KMS-11 (cell line): ENCODE measurements at regions not wholly inside any gene's neighbourhood (a gene's known extent, or its start where the extent isn't known, plus 50 kb on each side); places are given as distances from the start of the nearest gene placed in this dataset.

Experiments used
- H2AFZ ChIP-seq: fragments of 200-600 bp; sonication (generic); 2 replicates; pipeline ENCODE4 v1.6.1; 2016; ENCODE audit warnings: antibody characterized with exemption, mixed run types, low read depth
- H3K27ac ChIP-seq: fragments of 200-600 bp; sonication (generic); 2 replicates; pipeline ENCODE4 v1.6.1; 2016; ENCODE audit warnings: mild to moderate bottlenecking, mixed run types
- H3K27me3 ChIP-seq: fragments of 200-600 bp; sonication (generic); 2 replicates; pipeline ENCODE4 v1.6.1; 2017; ENCODE audit warnings: mild to moderate bottlenecking, low read depth, mixed run types, moderate library complexity; ENCODE audit not compliant: insufficient read depth
- H3K36me3 ChIP-seq: fragments of 200-600 bp; sonication (generic); 2 replicates; pipeline ENCODE4 v1.6.1; 2017; ENCODE audit warnings: mild to moderate bottlenecking, mixed run types; ENCODE audit not compliant: insufficient read depth
- H3K4me1 ChIP-seq: fragments of 200-600 bp; sonication (generic); 2 replicates; pipeline ENCODE4 v1.6.1; 2016; ENCODE audit warnings: mild to moderate bottlenecking, low read depth, mixed run types; ENCODE audit not compliant: poor library complexity, severe bottlenecking
- H3K4me2 ChIP-seq: fragments of 200-600 bp; sonication (generic); 2 replicates; pipeline ENCODE4 v1.7.0; 2016; ENCODE audit warnings: mild to moderate bottlenecking, mixed run types
- H3K4me3 ChIP-seq: fragments of 200-600 bp; sonication (generic); IDR thresholded peaks from 2 replicates; pipeline ENCODE4 v1.6.1; 2017; ENCODE audit warnings: low read depth, low read length, mixed read lengths; ENCODE audit not compliant: insufficient read depth
- H3K79me2 ChIP-seq: fragments of 200-600 bp; sonication (generic); 2 replicates; pipeline ENCODE4 v1.6.1; 2016; ENCODE audit warnings: low read depth, mixed run types; ENCODE audit not compliant: insufficient read depth
- H3K9ac ChIP-seq: fragments of 200-600 bp; sonication (generic); 2 replicates; pipeline ENCODE4 v1.6.1; 2016; ENCODE audit warnings: mild to moderate bottlenecking, mixed run types
- H4K20me1 ChIP-seq: fragments of 200-600 bp; sonication (generic); 2 replicates; pipeline ENCODE4 v1.6.1; 2016; ENCODE audit warnings: mild to moderate bottlenecking, mixed run types; ENCODE audit not compliant: insufficient read depth
- TF ChIP-seq, protein P1 (sequence below): fragments of 200-600 bp; sonication (generic); conservative IDR thresholded peaks from 2 replicates; pipeline ENCODE4 v1.6.1; 2017; ENCODE audit warnings: low read depth, mild to moderate bottlenecking, antibody characterized with exemption, low read length, moderate library complexity, mixed read lengths

DNA sequence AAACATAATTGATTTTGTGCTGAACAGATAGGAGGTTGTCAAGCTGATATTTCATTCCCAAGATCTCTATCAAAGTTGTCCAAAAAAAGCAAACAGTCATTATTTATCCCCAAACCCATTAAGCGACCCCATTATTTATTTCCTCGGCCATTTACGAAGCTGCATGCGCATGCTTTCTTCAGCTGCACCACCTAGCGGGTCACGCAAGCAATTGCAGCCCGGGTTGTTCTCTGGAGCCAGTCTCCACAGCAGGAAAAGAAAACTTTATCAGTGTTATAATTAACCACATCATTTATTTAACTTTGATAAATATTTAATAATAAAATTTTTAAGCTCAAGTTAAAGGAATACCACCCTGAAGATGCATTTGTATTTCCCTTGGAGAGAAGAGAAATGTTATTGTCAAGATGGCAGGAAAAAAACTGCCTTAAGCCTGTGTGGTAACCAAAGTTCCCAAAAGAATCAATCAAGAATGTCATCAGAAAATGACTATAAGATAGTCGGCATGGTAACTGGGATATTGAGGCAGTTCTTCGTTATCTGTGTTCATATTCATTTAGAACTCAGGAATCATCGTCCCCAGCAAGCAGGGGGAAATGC is 304.7 kb downstream of the FBXO15 start:
- Histone ChIP-seq H3K4me2 (peak overlapping the region; percentile 2; the same call in 1 of the 2 replicates), H3K36me3 (no peaks in the 10 kb centered on the region)
- TF ChIP-seq, protein P1, sequence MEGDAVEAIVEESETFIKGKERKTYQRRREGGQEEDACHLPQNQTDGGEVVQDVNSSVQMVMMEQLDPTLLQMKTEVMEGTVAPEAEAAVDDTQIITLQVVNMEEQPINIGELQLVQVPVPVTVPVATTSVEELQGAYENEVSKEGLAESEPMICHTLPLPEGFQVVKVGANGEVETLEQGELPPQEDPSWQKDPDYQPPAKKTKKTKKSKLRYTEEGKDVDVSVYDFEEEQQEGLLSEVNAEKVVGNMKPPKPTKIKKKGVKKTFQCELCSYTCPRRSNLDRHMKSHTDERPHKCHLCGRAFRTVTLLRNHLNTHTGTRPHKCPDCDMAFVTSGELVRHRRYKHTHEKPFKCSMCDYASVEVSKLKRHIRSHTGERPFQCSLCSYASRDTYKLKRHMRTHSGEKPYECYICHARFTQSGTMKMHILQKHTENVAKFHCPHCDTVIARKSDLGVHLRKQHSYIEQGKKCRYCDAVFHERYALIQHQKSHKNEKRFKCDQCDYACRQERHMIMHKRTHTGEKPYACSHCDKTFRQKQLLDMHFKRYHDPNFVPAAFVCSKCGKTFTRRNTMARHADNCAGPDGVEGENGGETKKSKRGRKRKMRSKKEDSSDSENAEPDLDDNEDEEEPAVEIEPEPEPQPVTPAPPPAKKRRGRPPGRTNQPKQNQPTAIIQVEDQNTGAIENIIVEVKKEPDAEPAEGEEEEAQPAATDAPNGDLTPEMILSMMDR: peak; percentile 99

DNA sequence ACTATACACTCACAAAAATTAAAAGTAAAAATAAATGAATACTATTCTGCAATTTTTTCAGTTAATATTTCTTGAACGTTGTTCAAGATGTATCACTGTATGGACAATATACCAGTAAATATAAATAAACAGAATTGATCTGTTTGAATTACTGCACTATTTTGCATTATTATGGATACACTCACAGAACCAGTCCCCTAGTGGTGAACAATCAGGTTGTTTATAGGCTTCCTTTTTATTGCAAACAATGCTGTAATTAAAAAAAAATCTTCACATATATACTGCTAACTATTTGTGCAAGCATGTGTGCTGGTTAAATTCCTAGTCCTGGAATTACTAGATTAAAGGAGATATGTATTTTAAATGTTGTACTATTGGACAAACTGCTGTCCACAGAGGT is 306.0 kb downstream of the FBXO15 start:
- no peaks in the 10 kb centered on the region for H3K79me2 ChIP-seq
- TF ChIP-seq, protein P1: peak; percentile 25; the same call in 1 of the 2 replicates
- no peak overlapping the region for H2AFZ ChIP-seq
- H3K4me2 ChIP-seq: no peak overlapping the region
- no peaks in the 10 kb centered on the region for H3K27me3 ChIP-seq
- peaks cover 5% of the 10 kb centered on the region for H3K4me1 ChIP-seq
- no peak overlapping the region for H3K9ac ChIP-seq
- H4K20me1 ChIP-seq: no peaks in the 10 kb centered on the region
- no peak overlapping the region for H3K27ac ChIP-seq
- no peaks in the 10 kb centered on the region for H3K36me3 ChIP-seq
- no peak overlapping the region for H3K4me3 ChIP-seq

More for the DNA sequence above, 304.7 kb downstream of the FBXO15 start:
- H3K27ac ChIP-seq: no peak overlapping the region
- H3K4me1 ChIP-seq: peaks cover 5% of the 10 kb centered on the region
- no peak overlapping the region for H3K4me3 ChIP-seq
- H3K79me2 ChIP-seq: no peaks in the 10 kb centered on the region
- H3K9ac ChIP-seq: no peak overlapping the region
- H2AFZ ChIP-seq: peak overlapping the region; percentile 30
- H3K27me3 ChIP-seq: no peaks in the 10 kb centered on the region
- no peaks in the 10 kb centered on the region for H4K20me1 ChIP-seq

DNA sequence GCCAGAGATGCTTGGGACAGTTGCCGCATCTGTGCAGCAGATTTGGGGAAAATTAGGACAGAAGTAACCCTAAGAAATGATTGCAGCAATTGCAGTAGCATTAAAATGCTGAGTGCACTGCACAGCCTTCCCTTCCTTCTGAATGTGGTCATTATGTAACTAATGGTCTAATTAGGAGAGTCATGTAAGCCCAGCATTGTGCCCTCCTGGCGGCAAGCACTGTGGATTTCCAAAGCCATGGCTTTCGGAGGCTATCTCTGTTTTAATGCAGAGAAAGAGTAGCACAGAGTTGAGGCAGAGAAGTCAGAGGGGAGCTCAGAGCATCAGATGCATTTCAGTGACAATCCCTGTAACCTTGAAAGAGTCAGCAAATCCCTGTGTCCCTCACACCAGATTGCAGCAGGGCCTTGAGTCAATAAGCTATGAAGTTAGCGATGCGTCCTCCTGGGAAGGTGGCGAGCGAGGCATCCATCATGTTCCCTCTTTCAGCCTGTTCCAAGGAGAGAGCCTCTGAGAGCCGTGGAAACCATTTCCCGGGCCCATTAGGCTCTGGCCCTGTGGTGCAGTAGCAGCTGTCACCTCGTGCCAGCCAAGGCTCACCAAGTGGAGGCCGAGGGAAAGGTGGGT is 307.2 kb downstream of the FBXO15 start:
- Histone ChIP-seq H3K36me3 (no peaks in the 10 kb centered on the region), H3K4me1 (peaks cover 5% of the 10 kb centered on the region), H3K27me3 (no peaks in the 10 kb centered on the region), H3K79me2 (no peaks in the 10 kb centered on the region), H2AFZ (no peak overlapping the region), H3K9ac (no peak overlapping the region), H3K4me3 (no peak overlapping the region), H4K20me1 (no peaks in the 10 kb centered on the region), H3K27ac (no peak overlapping the region), H3K4me2 (no peak overlapping the region)
- TF ChIP-seq, protein P1: no peak

DNA sequence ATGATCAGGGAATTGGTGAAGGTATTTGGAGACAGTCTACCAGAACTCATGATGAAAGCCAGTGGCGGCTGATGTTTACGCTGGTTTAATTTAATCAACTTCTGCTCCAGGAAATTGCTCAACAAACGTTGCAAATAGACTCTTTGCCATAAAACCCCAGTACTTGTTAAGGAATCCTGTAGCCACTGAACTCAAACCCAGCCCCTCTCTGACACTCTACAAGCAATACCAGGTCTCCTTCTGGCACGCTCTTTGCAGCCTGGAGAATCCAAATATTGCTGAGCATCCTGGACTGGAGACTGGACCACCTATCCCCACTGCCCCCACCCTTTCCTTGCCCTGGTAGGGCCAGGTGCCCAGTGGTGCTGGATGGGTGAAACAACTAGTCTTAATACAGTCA is 308.2 kb downstream of the FBXO15 start:
- Histone ChIP-seq H3K27ac (no peak overlapping the region), H4K20me1 (no peaks in the 10 kb centered on the region), H3K9ac (no peak overlapping the region), H3K4me2 (no peak overlapping the region), H3K27me3 (no peaks in the 10 kb centered on the region), H3K36me3 (no peaks in the 10 kb centered on the region), H3K4me1 (peaks cover 5% of the 10 kb centered on the region), H2AFZ (no peak overlapping the region), H3K79me2 (no peaks in the 10 kb centered on the region), H3K4me3 (no peak overlapping the region)
- TF ChIP-seq, protein P1: no peak
